IMR-90 (cell line): ENCODE measurements at regions not wholly inside any gene's neighbourhood (a gene's known extent, or its start where the extent isn't known, plus 50 kb on each side); places are given as distances from the start of the nearest gene placed in this dataset.

Experiments used
- ATAC-seq: fragments of 200-7000 bp; cut with Tn5 transposase; 2 replicates; pipeline ENCODE4 v1.9.1; 2020; ENCODE audit warnings: low read depth, mild to moderate bottlenecking, moderate library complexity
- BruUV-seq: library from RNA; stranded (reverse); fragments of 400-500 nt; replicated peaks from 2 replicates; lab custom pipeline; 2021; lab: Mats Ljungman, UMichigan
- CTCF ChIA-PET: fragments of 300-600 bp; formaldehyde crosslinking; extraction: SDS; loops from one replicate; lab custom pipeline; 2021; ENCODE audit warnings: antibody characterized with exemption; lab: Yijun Ruan, JAX
- POLR2A ChIA-PET: fragments of 300-600 bp; sonication (Branson Sonifier 250); formaldehyde crosslinking; loops from one replicate; lab custom pipeline; 2022; ENCODE audit warnings: antibody characterized with exemption; ENCODE audit not compliant: unreplicated experiment; lab: Charles Lee
- DNase-seq: peaks from one replicate; pipeline ENCODE4 v3.0.0; 2013
- H2AFZ ChIP-seq: replicated peaks from 2 replicates; pipeline ENCODE3; 2013; ENCODE audit warnings: low read length, mild to moderate bottlenecking; ENCODE audit not compliant: poor library complexity
- H2AK5ac ChIP-seq: 2 replicates; pipeline ENCODE4 v1.6.1; 2013; ENCODE audit warnings: low read depth, low read length, inconsistent platforms
- H2AK9ac ChIP-seq: replicated peaks from 2 replicates; pipeline ENCODE3; 2013; ENCODE audit warnings: mild to moderate bottlenecking, low read depth, low read length, moderate library complexity; ENCODE audit not compliant: poor library complexity
- H2BK120ac ChIP-seq: 2 replicates; pipeline ENCODE4 v1.6.1; 2013; ENCODE audit warnings: low read depth, low read length, inconsistent platforms
- H2BK15ac ChIP-seq: 3 replicates; pipeline ENCODE4 v1.6.1; 2013; ENCODE audit warnings: low read depth, low read length, inconsistent platforms
- H2BK20ac ChIP-seq: 2 replicates; pipeline ENCODE4 v1.6.1; 2013; ENCODE audit warnings: low read depth, mild to moderate bottlenecking, inconsistent platforms, low read length, moderate library complexity
- H2BK5ac ChIP-seq: 2 replicates; pipeline ENCODE4 v1.6.1; 2013; ENCODE audit warnings: mild to moderate bottlenecking, low read depth, low read length, inconsistent platforms; ENCODE audit not compliant: poor library complexity, severe bottlenecking
- H3K14ac ChIP-seq: replicated peaks from 2 replicates; pipeline ENCODE4 v1.6.1; 2013; ENCODE audit warnings: low read depth, low read length, inconsistent platforms
- H3K18ac ChIP-seq: 2 replicates; pipeline ENCODE4 v1.6.1; 2013; ENCODE audit warnings: low read depth, low read length, control low read depth
- H3K23ac ChIP-seq: 2 replicates; pipeline ENCODE4 v1.6.1; 2013; ENCODE audit warnings: low read depth, low read length, inconsistent platforms
- H3K27ac ChIP-seq: 2 replicates; pipeline ENCODE4 v1.5.1; 2013; ENCODE audit warnings: mild to moderate bottlenecking, control low read depth, low read length; ENCODE audit not compliant: insufficient read depth
- H3K27me3 ChIP-seq: 2 replicates; pipeline ENCODE4 v1.6.1; 2013; ENCODE audit warnings: low read length; ENCODE audit not compliant: control insufficient read depth, insufficient read depth
- H3K36me3 ChIP-seq: 2 replicates; pipeline ENCODE4 v1.6.1; 2013; ENCODE audit warnings: low read length, mixed read lengths; ENCODE audit not compliant: control insufficient read depth, insufficient read depth
- H3K4ac ChIP-seq: 2 replicates; pipeline ENCODE4 v1.6.1; 2013; ENCODE audit warnings: low read depth, low read length, inconsistent platforms
- H3K4me1 ChIP-seq: 2 replicates; pipeline ENCODE4 v1.6.1; 2013; ENCODE audit warnings: low read length, mixed read lengths; ENCODE audit not compliant: control insufficient read depth, insufficient read depth
- H3K4me2 ChIP-seq: 2 replicates; pipeline ENCODE4 v1.6.1; 2013; ENCODE audit warnings: low read depth, mild to moderate bottlenecking, control low read depth, low read length, moderate library complexity
- H3K4me3 ChIP-seq: 2 replicates; pipeline ENCODE4 v1.5.1; 2013; ENCODE audit warnings: low read depth, mild to moderate bottlenecking, control low read depth, low read length, moderate library complexity; ENCODE audit not compliant: insufficient read depth
- H3K56ac ChIP-seq: 2 replicates; pipeline ENCODE4 v1.6.1; 2013; ENCODE audit warnings: low read length, inconsistent platforms; ENCODE audit not compliant: insufficient read depth; ENCODE audit errors: extremely low read depth
- H3K79me1 ChIP-seq, 2 experiments: 2 replicates each; pipeline ENCODE4 v1.6.1; 2013; ENCODE audit warnings: low read length in 2 of 2, inconsistent platforms in 1 of 2, low read depth in 1 of 2
- H3K9ac ChIP-seq: 2 replicates; pipeline ENCODE4 v1.6.1; 2013; ENCODE audit warnings: low read depth, low read length, control low read depth
- H3K9me1 ChIP-seq: 2 replicates; pipeline ENCODE4 v1.6.1; 2013; ENCODE audit warnings: low read length, inconsistent platforms; ENCODE audit not compliant: insufficient read depth
- H3K9me3 ChIP-seq: 2 replicates; pipeline ENCODE4 v1.6.1; 2013; ENCODE audit warnings: low read length; ENCODE audit not compliant: control insufficient read depth, insufficient read depth
- H4K20me1 ChIP-seq: 2 replicates; pipeline ENCODE4 v1.6.1; 2013; ENCODE audit warnings: low read length, inconsistent platforms; ENCODE audit not compliant: insufficient read depth
- H4K5ac ChIP-seq: 2 replicates; pipeline ENCODE4 v1.6.1; 2013; ENCODE audit warnings: mild to moderate bottlenecking, low read depth, low read length, control low read depth
- H4K8ac ChIP-seq, 2 experiments: 2 replicates each; pipeline ENCODE4 v1.6.1; 2013; ENCODE audit warnings: low read depth in 2 of 2, low read length in 2 of 2, control low read depth in 1 of 2, inconsistent platforms in 1 of 2
- H4K91ac ChIP-seq: 2 replicates; pipeline ENCODE4 v1.6.1; 2013; ENCODE audit warnings: low read depth, low read length, inconsistent platforms; ENCODE audit not compliant: insufficient read depth
- CHD1 ChIP-seq: IDR thresholded peaks from 2 replicates; pipeline ENCODE4 v1.6.1; 2012; ENCODE audit warnings: low read depth, low read length, improper control_type of control experiment
- CTCF ChIP-seq: conservative IDR thresholded peaks from 2 replicates; pipeline ENCODE4 v1.5.1; 2012; ENCODE audit warnings: mild to moderate bottlenecking, low read depth, low read length, improper control_type of control experiment
- FOS ChIP-seq: fragments of 150-350 bp; IDR thresholded peaks from 2 replicates; pipeline ENCODE4 v1.6.1; 2016; ENCODE audit warnings: low read depth, low read length
- WGBS, 2 experiments: methylation state at CpG; one replicate each; pipeline versions ENCODE4 v1.1.5 to v1.1.7; 2013; ENCODE audit warnings: missing lambda C conversion rate in 2 of 2; ENCODE audit not compliant: insufficient read length in 1 of 2; ENCODE audit errors: extremely low coverage in 2 of 2; 5-methylcytosine and 5-hydroxymethylcytosine counted together
- dilution Hi-C: fragments of 300-500 bp; cut with HindIII; formaldehyde crosslinking; loops from one replicate; pipeline ENCODE4 v1.14.3; 2018; ENCODE audit warnings: low sequenced_read_pairs; ENCODE audit not compliant: unreplicated experiment
- in situ Hi-C: fragments of 300-500 bp; cut with MboI; formaldehyde crosslinking; loops from 3 replicates; pipeline ENCODE4 v1.14.3; 2019; ENCODE audit warnings: low sequenced_read_pairs, inconsistent platforms, mixed read lengths
- intact Hi-C: fragments of 100-400 bp; cut with micrococcal nuclease; formaldehyde crosslinking; loops from 2 replicates; pipeline ENCODE4 v1.10.0; 2022

DNA sequence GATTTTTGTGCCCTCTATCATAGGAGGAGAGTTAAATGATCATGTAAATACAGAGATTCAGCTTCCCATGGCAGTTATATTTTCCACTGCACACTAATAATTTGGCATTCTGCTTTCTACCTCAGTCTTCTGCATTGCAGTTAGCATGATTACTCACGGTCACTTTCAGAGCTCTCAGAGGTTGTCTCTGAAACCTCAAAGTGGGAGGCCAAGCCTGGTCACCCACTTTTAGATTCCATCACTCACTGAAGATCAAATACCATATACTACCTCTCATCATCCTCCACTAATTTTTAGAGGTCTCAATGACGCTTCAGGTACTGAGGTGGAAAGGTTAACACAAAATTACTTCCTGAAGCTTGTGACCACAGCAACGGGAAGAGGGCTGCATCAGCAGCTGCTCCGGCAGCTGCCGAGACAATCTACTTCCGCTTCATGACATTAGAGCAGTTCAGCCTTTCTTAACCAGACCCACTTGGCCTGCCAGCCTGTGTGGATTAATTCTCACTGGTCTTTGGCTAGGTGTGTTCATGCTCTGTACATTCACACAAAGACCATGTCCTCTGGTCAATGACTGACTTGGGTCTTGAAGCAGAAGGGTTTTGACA, 416.4 kb upstream of the PDZRN3 start:
- WGBS, 2 experiments: 67% methylated on average over 1 of the region's 6 CpGs; no CpG with 5 or more reads in 1 of the 2 experiments
- Histone ChIP-seq H3K36me3 (no peaks in the 10 kb centered on the region), H3K4ac (no peak overlapping the region), H3K79me1 (no peaks in the 10 kb centered on the region), H2BK5ac (no peak overlapping the region), H2BK20ac (no peak overlapping the region), H4K5ac (no peak overlapping the region), H3K56ac (no peak overlapping the region), H3K4me1 (no peaks in the 10 kb centered on the region), H3K27ac (no peak overlapping the region), H4K20me1 (no peaks in the 10 kb centered on the region), H3K4me3 (no peak overlapping the region), H3K9me1 (no peaks in the 10 kb centered on the region), H2AFZ (no peak overlapping the region), H3K9ac (no peak overlapping the region), H3K23ac (no peak overlapping the region), H3K9me3 (no peaks in the 10 kb centered on the region), H2BK15ac (no peak overlapping the region), H2AK9ac (no peak overlapping the region), H4K8ac (no peak overlapping the region), H2BK120ac (no peak overlapping the region), H3K18ac (no peak overlapping the region), H3K14ac (no peak overlapping the region), H3K4me2 (no peak overlapping the region), H2AK5ac (no peak overlapping the region), H3K27me3 (no peaks in the 10 kb centered on the region), H4K91ac (no peak overlapping the region)
- no peak for DNase-seq
- in situ Hi-C loops (no loop called here), dilution Hi-C loops (no loop called here), intact Hi-C loops (no loop called here)
- TF ChIP-seq CTCF (no peak), CHD1 (no peak), FOS (no peak)
- ChIA-PET POLR2A (no interaction called here), CTCF (no interaction called here)
- ATAC-seq: no peak
- BruUV-seq: no TSS peak
